ENCODE measurements at regions not wholly inside any gene's neighbourhood (a gene's known extent, or its start where the extent isn't known, plus 50 kb on each side); places are given as distances from the start of the nearest gene placed in this dataset.

DNA sequence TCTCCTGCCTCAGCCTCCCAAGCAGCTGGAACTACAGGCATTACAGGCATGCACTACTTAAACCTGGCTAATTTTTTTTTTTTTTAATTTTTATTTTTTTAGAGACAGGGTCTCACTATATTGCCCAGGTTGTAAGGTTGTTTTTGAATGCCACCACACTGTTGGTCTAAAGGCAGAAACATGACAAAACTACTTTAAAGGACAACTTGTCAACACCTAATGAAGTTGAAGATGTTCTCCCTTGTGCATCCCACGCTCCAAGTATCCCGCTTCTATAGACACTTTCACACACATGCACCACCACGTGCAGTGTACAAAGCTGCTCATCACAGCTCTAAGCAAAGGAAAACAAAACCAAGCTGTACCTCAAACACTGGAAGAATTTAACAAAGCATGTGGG lies 226.4 kb downstream of the FGFR2 start:
- no peak overlapping the region for H3K4me3 ChIP-seq
- no peak for TF ChIP-seq POLR2AphosphoS5 (IDR thresholded peaks at IDR 0.05; ENCODE audit: low read depth)
- no peak for TF ChIP-seq CREB1 (CRISPR knock-in tag; IDR thresholded peaks at IDR 0.05; ENCODE audit: low read depth)
- TF ChIP-seq ZNF331 (CRISPR knock-in tag; IDR thresholded peaks at IDR 0.05; ENCODE audit: low read depth): no peak
- TF ChIP-seq EZH2 (IDR thresholded peaks at IDR 0.05; ENCODE audit: low read depth, unreplicated experiment): no peak
- no peak for TF ChIP-seq NANOG (IDR thresholded peaks at IDR 0.05; ENCODE audit: borderline replicate concordance)
- TF ChIP-seq, protein P1, sequence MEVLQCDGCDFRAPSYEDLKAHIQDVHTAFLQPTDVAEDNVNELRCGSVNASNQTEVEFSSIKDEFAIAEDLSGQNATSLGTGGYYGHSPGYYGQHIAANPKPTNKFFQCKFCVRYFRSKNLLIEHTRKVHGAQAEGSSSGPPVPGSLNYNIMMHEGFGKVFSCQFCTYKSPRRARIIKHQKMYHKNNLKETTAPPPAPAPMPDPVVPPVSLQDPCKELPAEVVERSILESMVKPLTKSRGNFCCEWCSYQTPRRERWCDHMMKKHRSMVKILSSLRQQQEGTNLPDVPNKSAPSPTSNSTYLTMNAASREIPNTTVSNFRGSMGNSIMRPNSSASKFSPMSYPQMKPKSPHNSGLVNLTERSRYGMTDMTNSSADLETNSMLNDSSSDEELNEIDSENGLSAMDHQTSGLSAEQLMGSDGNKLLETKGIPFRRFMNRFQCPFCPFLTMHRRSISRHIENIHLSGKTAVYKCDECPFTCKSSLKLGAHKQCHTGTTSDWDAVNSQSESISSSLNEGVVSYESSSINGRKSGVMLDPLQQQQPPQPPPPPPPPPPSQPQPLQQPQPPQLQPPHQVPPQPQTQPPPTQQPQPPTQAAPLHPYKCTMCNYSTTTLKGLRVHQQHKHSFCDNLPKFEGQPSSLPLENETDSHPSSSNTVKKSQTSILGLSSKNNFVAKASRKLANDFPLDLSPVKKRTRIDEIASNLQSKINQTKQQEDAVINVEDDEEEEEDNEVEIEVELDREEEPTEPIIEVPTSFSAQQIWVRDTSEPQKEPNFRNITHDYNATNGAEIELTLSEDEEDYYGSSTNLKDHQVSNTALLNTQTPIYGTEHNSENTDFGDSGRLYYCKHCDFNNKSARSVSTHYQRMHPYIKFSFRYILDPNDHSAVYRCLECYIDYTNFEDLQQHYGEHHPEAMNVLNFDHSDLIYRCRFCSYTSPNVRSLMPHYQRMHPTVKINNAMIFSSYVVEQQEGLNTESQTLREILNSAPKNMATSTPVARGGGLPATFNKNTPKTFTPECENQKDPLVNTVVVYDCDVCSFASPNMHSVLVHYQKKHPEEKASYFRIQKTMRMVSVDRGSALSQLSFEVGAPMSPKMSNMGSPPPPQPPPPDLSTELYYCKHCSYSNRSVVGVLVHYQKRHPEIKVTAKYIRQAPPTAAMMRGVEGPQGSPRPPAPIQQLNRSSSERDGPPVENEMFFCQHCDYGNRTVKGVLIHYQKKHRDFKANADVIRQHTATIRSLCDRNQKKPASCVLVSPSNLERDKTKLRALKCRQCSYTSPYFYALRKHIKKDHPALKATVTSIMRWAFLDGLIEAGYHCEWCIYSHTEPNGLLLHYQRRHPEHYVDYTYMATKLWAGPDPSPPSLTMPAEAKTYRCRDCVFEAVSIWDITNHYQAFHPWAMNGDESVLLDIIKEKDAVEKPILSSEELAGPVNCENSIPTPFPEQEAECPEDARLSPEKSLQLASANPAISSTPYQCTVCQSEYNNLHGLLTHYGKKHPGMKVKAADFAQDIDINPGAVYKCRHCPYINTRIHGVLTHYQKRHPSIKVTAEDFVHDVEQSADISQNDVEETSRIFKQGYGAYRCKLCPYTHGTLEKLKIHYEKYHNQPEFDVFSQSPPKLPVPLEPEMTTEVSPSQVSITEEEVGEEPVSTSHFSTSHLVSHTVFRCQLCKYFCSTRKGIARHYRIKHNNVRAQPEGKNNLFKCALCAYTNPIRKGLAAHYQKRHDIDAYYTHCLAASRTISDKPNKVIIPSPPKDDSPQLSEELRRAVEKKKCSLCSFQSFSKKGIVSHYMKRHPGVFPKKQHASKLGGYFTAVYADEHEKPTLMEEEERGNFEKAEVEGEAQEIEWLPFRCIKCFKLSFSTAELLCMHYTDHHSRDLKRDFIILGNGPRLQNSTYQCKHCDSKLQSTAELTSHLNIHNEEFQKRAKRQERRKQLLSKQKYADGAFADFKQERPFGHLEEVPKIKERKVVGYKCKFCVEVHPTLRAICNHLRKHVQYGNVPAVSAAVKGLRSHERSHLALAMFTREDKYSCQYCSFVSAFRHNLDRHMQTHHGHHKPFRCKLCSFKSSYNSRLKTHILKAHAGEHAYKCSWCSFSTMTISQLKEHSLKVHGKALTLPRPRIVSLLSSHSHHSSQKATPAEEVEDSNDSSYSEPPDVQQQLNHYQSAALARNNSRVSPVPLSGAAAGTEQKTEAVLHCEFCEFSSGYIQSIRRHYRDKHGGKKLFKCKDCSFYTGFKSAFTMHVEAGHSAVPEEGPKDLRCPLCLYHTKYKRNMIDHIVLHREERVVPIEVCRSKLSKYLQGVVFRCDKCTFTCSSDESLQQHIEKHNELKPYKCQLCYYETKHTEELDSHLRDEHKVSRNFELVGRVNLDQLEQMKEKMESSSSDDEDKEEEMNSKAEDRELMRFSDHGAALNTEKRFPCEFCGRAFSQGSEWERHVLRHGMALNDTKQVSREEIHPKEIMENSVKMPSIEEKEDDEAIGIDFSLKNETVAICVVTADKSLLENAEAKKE (CRISPR knock-in tag; IDR thresholded peaks at IDR 0.05): no peak
- TF ChIP-seq EZH2phosphoT487 (IDR thresholded peaks at IDR 0.05; ENCODE audit: unreplicated experiment): no peak
- TF ChIP-seq STAT1 (IDR thresholded peaks at IDR 0.05; ENCODE audit: unreplicated experiment): no peak
- TF ChIP-seq, protein P2, sequence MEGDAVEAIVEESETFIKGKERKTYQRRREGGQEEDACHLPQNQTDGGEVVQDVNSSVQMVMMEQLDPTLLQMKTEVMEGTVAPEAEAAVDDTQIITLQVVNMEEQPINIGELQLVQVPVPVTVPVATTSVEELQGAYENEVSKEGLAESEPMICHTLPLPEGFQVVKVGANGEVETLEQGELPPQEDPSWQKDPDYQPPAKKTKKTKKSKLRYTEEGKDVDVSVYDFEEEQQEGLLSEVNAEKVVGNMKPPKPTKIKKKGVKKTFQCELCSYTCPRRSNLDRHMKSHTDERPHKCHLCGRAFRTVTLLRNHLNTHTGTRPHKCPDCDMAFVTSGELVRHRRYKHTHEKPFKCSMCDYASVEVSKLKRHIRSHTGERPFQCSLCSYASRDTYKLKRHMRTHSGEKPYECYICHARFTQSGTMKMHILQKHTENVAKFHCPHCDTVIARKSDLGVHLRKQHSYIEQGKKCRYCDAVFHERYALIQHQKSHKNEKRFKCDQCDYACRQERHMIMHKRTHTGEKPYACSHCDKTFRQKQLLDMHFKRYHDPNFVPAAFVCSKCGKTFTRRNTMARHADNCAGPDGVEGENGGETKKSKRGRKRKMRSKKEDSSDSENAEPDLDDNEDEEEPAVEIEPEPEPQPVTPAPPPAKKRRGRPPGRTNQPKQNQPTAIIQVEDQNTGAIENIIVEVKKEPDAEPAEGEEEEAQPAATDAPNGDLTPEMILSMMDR (conservative IDR thresholded peaks at IDR 0.05; ENCODE audit: low read depth in 2 of 2): no peak
- TF ChIP-seq, protein P3, sequence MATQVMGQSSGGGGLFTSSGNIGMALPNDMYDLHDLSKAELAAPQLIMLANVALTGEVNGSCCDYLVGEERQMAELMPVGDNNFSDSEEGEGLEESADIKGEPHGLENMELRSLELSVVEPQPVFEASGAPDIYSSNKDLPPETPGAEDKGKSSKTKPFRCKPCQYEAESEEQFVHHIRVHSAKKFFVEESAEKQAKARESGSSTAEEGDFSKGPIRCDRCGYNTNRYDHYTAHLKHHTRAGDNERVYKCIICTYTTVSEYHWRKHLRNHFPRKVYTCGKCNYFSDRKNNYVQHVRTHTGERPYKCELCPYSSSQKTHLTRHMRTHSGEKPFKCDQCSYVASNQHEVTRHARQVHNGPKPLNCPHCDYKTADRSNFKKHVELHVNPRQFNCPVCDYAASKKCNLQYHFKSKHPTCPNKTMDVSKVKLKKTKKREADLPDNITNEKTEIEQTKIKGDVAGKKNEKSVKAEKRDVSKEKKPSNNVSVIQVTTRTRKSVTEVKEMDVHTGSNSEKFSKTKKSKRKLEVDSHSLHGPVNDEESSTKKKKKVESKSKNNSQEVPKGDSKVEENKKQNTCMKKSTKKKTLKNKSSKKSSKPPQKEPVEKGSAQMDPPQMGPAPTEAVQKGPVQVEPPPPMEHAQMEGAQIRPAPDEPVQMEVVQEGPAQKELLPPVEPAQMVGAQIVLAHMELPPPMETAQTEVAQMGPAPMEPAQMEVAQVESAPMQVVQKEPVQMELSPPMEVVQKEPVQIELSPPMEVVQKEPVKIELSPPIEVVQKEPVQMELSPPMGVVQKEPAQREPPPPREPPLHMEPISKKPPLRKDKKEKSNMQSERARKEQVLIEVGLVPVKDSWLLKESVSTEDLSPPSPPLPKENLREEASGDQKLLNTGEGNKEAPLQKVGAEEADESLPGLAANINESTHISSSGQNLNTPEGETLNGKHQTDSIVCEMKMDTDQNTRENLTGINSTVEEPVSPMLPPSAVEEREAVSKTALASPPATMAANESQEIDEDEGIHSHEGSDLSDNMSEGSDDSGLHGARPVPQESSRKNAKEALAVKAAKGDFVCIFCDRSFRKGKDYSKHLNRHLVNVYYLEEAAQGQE (IDR thresholded peaks at IDR 0.05; ENCODE audit: unreplicated experiment): no peak
- TF ChIP-seq, protein P4, sequence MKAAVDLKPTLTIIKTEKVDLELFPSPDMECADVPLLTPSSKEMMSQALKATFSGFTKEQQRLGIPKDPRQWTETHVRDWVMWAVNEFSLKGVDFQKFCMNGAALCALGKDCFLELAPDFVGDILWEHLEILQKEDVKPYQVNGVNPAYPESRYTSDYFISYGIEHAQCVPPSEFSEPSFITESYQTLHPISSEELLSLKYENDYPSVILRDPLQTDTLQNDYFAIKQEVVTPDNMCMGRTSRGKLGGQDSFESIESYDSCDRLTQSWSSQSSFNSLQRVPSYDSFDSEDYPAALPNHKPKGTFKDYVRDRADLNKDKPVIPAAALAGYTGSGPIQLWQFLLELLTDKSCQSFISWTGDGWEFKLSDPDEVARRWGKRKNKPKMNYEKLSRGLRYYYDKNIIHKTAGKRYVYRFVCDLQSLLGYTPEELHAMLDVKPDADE (IDR thresholded peaks at IDR 0.05): no peak
- no peak for TF ChIP-seq ZNF114 (CRISPR knock-in tag; IDR thresholded peaks at IDR 0.05)
- TF ChIP-seq JUNB (IDR thresholded peaks at IDR 0.05; ENCODE audit: unreplicated experiment): no peak
- H3K4me1 ChIP-seq (ENCODE audit: insufficient read depth): no peaks in the 10 kb centered on the region
- no peaks in the 10 kb centered on the region for H3K36me3 ChIP-seq (ENCODE audit: insufficient read depth)
- H4K20me1 ChIP-seq (replicated peaks; ENCODE audit: insufficient read depth): no peaks in the 10 kb centered on the region
- no peak overlapping the region for H3K27ac ChIP-seq (ENCODE audit: low read depth)
- no peak overlapping the region for H3K4me2 ChIP-seq
- no peaks in the 10 kb centered on the region for H3K9me3 Mint-ChIP-seq
- no peaks in the 10 kb centered on the region for H3K36me3 Mint-ChIP-seq (ENCODE audit: low read depth)
- H3K79me2 ChIP-seq (replicated peaks; ENCODE audit: insufficient read depth): no peaks in the 10 kb centered on the region
- H3K4me3 Mint-ChIP-seq: no peak overlapping the region
- no peak for ATAC-seq
- H3K27ac Mint-ChIP-seq: no peak overlapping the region
- no peaks in the 10 kb centered on the region for H3K9me2 ChIP-seq (ENCODE audit: insufficient read depth)
- H2AFZ ChIP-seq: no peak overlapping the region
- H3K27me3 Mint-ChIP-seq (ENCODE audit: insufficient read depth, low read depth, poor library complexity): peaks cover 6% of the 10 kb centered on the region
- no peaks in the 10 kb centered on the region for H3F3A ChIP-seq (replicated peaks; ENCODE audit: low read depth)
- peaks cover 13% of the 10 kb centered on the region for H3K4me1 Mint-ChIP-seq
- no peaks in the 10 kb centered on the region for H3K27me3 ChIP-seq (ENCODE audit: insufficient read depth)
- no peak for DNase-seq (ENCODE audit: low spot score)

All from GM23338 (cell line).